ENCODE measurements at regions not wholly inside any gene's neighbourhood (a gene's known extent, or its start where the extent isn't known, plus 50 kb on each side); places are given as distances from the start of the nearest gene placed in this dataset.

DNA sequence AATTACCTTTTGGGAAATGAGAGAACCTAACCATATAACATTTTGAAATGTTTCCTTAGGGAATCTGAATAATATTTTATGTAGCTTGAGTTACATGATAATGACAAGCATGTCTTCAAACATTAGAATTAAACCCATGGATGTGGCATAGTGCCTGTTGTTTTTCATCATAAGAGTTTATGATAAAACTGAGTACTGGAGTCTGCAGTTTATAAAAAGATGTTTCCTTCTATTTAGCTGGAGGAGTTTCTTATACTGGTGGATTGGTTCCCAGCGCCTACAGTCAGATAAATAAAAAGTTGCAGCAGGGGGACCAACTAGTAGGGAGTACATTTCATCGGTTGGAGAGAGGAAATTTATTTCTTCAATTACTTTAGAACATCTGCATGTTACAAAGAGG lies 70.1 kb upstream of the PCDH18 start:
- DNase-seq (ENCODE audit: low read depth in 4 of 4, low spot score in 3 of 4): no peak

DNA sequence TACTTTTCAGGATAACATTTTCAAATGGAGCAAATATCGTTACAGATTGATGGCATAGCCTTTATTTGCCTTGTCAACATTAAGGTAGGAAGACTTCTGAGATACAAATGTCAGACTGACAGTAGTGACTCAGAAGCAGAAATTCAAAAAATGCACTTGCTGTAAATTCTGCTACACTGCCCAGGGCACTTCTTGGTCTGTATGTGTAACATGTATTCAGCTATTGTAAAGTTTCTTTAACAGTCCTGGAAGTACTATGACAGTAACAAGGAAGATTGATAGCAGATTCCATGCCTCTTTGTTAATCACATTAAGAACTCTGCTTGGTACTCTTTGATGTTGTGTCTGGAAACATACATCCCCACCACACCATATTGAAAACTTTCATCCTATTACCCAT lies 69.6 kb upstream of the PCDH18 start:
- DNase-seq (ENCODE audit: low read depth in 4 of 4, low spot score in 3 of 4): no peak

DNA sequence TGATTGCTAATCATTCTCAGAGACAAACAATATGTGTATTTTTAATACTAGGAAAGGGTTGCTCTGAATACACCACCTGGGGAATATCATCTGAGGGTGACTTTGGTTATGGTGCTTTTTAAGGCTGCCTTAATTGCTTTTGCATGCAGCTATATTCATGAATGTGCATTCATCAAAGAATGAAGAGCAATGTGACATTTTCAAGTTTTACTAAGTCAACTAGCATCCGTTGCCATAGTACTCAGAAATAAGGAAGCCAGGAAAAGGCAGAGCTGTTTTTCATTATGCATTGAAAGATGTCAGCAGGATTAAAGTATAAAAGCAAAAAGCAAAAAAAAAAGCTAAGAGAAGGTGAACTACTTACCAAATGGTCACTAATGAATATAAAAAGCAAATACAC lies 67.4 kb upstream of the PCDH18 start:
- no peak for DNase-seq (ENCODE audit: low read depth in 4 of 4, low spot score in 3 of 4)

DNA sequence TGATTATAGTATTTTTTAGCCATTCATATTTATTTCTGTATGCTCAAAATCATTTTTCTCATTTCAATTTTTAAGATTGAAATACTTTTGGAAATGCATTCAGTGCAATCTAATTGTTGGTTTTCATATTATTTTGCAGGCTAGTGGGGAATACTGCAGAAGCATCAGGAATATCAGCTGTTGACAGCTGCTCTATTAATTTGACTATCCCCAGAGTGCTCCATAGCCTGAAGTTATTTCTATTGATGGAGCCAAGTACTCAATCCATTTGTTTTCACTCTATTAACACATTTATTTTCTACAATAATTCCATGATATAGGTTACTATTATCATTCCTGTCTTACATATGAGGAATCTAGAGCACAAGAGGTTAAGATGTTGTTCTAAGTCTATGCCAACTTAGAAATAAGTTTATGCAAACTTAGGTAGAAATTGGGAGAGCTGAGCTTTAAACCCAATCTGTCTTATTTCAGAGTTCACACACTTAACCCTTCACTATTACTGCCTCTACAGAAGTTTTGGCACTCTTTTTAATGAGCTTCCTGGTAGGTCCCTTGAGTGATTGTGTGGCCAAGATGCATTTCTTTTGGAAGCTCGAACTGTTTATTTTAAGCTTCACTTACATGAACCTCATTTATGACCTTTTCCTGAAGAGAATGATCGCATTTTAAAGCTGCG lies 65.6 kb upstream of the PCDH18 start:
- DNase-seq (ENCODE audit: low read depth in 4 of 4, low spot score in 3 of 4): peak in 1 of 4 donors; percentile 47

DNA sequence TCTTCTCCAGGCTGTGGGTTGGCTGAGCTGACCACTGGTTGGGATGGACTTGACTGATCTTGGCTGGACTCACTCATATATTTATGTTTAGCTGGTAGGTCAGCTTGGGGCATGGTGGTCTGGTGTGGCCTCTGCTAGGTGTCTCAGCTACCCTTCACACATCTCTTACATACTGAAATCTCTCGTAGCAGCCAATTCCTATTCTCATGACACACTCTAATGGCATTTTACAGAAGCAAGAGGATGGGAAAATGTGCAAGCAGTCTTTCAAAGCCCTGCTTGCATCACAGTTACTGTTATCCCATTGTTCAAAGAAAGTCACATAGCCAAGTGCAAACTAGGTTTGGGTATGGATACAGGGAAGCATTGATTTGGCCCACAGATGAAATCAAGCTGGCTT lies 55.5 kb upstream of the PCDH18 start:
- DNase-seq (ENCODE audit: low read depth in 4 of 4, low spot score in 3 of 4): no peak

DNA sequence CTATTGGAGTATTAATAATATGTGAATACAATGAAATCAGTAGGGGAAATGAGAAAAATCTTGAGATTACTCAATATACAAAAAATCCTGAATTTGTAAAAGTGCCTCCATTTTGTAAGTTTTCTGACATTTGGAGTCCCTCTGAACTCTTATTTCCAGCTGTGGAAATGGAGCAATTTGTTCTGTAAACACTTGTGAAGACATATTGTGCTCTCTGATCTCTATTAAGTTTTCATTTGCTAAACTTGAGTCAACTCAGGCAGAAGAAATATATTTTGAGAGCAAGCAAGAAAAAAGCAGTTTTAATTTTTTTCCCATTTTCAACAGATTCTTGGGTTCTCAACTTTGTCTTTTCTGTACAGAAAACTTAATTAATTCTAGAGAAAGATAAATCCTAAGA lies 51.4 kb upstream of the PCDH18 start:
- peak in 1 of 4 donors; percentile 25 for DNase-seq (ENCODE audit: low read depth in 4 of 4, low spot score in 3 of 4)
